ENCODE measurements at regions not wholly inside any gene's neighbourhood (a gene's known extent, or its start where the extent isn't known, plus 50 kb on each side); places are given as distances from the start of the nearest gene placed in this dataset.

- TF ChIP-seq CTCF (IDR thresholded peaks at IDR 0.05; ENCODE audit: borderline replicate concordance, extremely low read depth, low read length, poor library complexity, severe bottlenecking) = no peak
- TF ChIP-seq EZH2 (IDR thresholded peaks at IDR 0.05; ENCODE audit: borderline replicate concordance, low read depth, low read length, severe bottlenecking) = no peak
Measured at GRCh38 chr3:146818301-146818700, 213.2 kb upstream of the PLSCR5 start.
